Fibroblast of lung (primary cell): ENCODE measurements at regions not wholly inside any gene's neighbourhood (a gene's known extent, or its start where the extent isn't known, plus 50 kb on each side); places are given as distances from the start of the nearest gene placed in this dataset.

Experiments used
- DNase-seq, 2 donors: peaks; one replicate each; pipeline versions ENCODE4 v3.0.0 to v3.0.0-alpha.2; 2010; ENCODE audit warnings: low read depth in 2 of 2
- H2AFZ ChIP-seq: 2 replicates; pipeline ENCODE4 v1.5.1; 2012; ENCODE audit warnings: low read length, control low read depth, inconsistent platforms
- H3K27ac ChIP-seq: 2 replicates; pipeline ENCODE4 v1.5.1; 2011; ENCODE audit warnings: low read length, control low read depth; ENCODE audit not compliant: insufficient read depth
- H3K27me3 ChIP-seq: 2 replicates; pipeline ENCODE4 v1.5.1; 2011; ENCODE audit warnings: mild to moderate bottlenecking, low read length; ENCODE audit not compliant: control insufficient read depth, insufficient read depth
- H3K36me3 ChIP-seq: 2 replicates; pipeline ENCODE4 v1.5.1; 2011; ENCODE audit warnings: low read length; ENCODE audit not compliant: control insufficient read depth, insufficient read depth
- H3K4me1 ChIP-seq: 2 replicates; pipeline ENCODE4 v1.5.1; 2011; ENCODE audit warnings: low read length; ENCODE audit not compliant: control insufficient read depth, insufficient read depth; ENCODE audit errors: extremely low read depth
- H3K4me2 ChIP-seq: 2 replicates; pipeline ENCODE4 v1.5.1; 2011; ENCODE audit warnings: low read length, control low read depth; ENCODE audit not compliant: insufficient read depth; ENCODE audit errors: extremely low read depth
- H3K4me3 ChIP-seq, 4 experiments: fragments of 200-600 bp in 1 of 4; sonication (generic) in 1 of 4; replicated peaks in 1 of 4; 2 replicates each; pipeline ENCODE4 v1.5.1; 2011 to 2016; ENCODE audit warnings: low read length in 4 of 4, low read depth in 3 of 4, mild to moderate bottlenecking in 3 of 4, control low read depth in 2 of 4, inconsistent platforms in 1 of 4, mixed read lengths in 1 of 4; ENCODE audit not compliant: insufficient read depth in 1 of 4; ENCODE audit errors: control extremely low read depth in 1 of 4
- H3K79me2 ChIP-seq: 2 replicates; pipeline ENCODE4 v1.5.1; 2012; ENCODE audit warnings: mild to moderate bottlenecking, low read length, inconsistent platforms; ENCODE audit not compliant: control insufficient read depth, insufficient read depth
- H3K9ac ChIP-seq: 2 replicates; pipeline ENCODE4 v1.5.1; 2011; ENCODE audit warnings: mild to moderate bottlenecking, low read length, control low read depth; ENCODE audit not compliant: insufficient read depth
- H3K9me3 ChIP-seq: 2 replicates; pipeline ENCODE4 v1.5.1; 2012; ENCODE audit warnings: low read depth, low read length; ENCODE audit not compliant: control insufficient read depth, insufficient read depth
- H4K20me1 ChIP-seq: 2 replicates; pipeline ENCODE4 v1.5.1; 2011; ENCODE audit warnings: low read length; ENCODE audit not compliant: control insufficient read depth, insufficient read depth; ENCODE audit errors: extremely low read depth
- CTCF ChIP-seq, 2 donors: IDR thresholded peaks in 1 of 2; conservative IDR thresholded peaks in 1 of 2; 1 replicate in 1 of 2; 2 replicates in 1 of 2; pipeline ENCODE4 v1.5.1; 2011 to 2012; ENCODE audit warnings: low read length in 2 of 2, control low read depth in 1 of 2, inconsistent platforms in 1 of 2, low read depth in 1 of 2, mild to moderate bottlenecking in 1 of 2
- EZH2 ChIP-seq: IDR thresholded peaks from 2 replicates; pipeline ENCODE4 v1.5.1; 2012; ENCODE audit warnings: low read length, control low read depth, mild to moderate bottlenecking; ENCODE audit errors: missing control alignments

- H4K20me1 ChIP-seq = no peaks in the 10 kb centered on the region
- H3K27ac ChIP-seq = no peak overlapping the region
- no peaks in the 10 kb centered on the region for H3K4me1 ChIP-seq
Observed at GRCh38 chr11:127137771-127138280, 137.3 kb upstream of the KIRREL3 start.

GRCh38 chr11:127136438-127136837 lies 135.9 kb upstream of the KIRREL3 start:
- Histone ChIP-seq H3K27me3 (no peaks in the 10 kb centered on the region), H3K9me3 (no peaks in the 10 kb centered on the region), H3K4me3 (no peak overlapping the region), H3K4me2 (no peak overlapping the region), H3K4me1 (no peaks in the 10 kb centered on the region), H3K79me2 (no peaks in the 10 kb centered on the region), H3K36me3 (no peaks in the 10 kb centered on the region), H3K9ac (no peak overlapping the region), H2AFZ (no peak overlapping the region), H4K20me1 (no peaks in the 10 kb centered on the region), H3K27ac (no peak overlapping the region)
- DNase-seq = no peak
- TF ChIP-seq CTCF (conservative IDR thresholded peaks at IDR 0.05 in 1 of 2, IDR thresholded peaks at IDR 0.05 in 1 of 2; ENCODE audit: low read depth in 1 of 2, low read length in 2 of 2) = no peak
- TF ChIP-seq EZH2 = no peak

More at GRCh38 chr11:127137771-127138280, 137.3 kb upstream of the KIRREL3 start:
- H2AFZ ChIP-seq = no peak overlapping the region
- H3K4me3 ChIP-seq = no peak overlapping the region
- TF ChIP-seq EZH2 = no peak
- TF ChIP-seq CTCF (conservative IDR thresholded peaks at IDR 0.05 in 1 of 2, IDR thresholded peaks at IDR 0.05 in 1 of 2; ENCODE audit: low read depth in 1 of 2, low read length in 2 of 2) = no peak
- H3K9ac ChIP-seq = no peak overlapping the region
- H3K36me3 ChIP-seq = no peaks in the 10 kb centered on the region
- H3K9me3 ChIP-seq = no peaks in the 10 kb centered on the region
- no peaks in the 10 kb centered on the region for H3K27me3 ChIP-seq
- no peaks in the 10 kb centered on the region for H3K79me2 ChIP-seq
- H3K4me2 ChIP-seq = no peak overlapping the region
- DNase-seq = no peak

GRCh38 chr11:127135256-127135655 lies 134.7 kb upstream of the KIRREL3 start:
- Histone ChIP-seq H3K4me3 (no peak overlapping the region), H3K79me2 (no peaks in the 10 kb centered on the region), H3K4me1 (no peaks in the 10 kb centered on the region), H3K4me2 (no peak overlapping the region), H3K27me3 (no peaks in the 10 kb centered on the region), H3K27ac (no peak overlapping the region), H3K9ac (no peak overlapping the region), H3K9me3 (no peaks in the 10 kb centered on the region), H4K20me1 (no peaks in the 10 kb centered on the region), H3K36me3 (no peaks in the 10 kb centered on the region), H2AFZ (no peak overlapping the region)
- DNase-seq = no peak
- no peak for TF ChIP-seq EZH2
- TF ChIP-seq CTCF (conservative IDR thresholded peaks at IDR 0.05 in 1 of 2, IDR thresholded peaks at IDR 0.05 in 1 of 2; ENCODE audit: low read depth in 1 of 2, low read length in 2 of 2) = no peak
